H1 (cell line): ENCODE measurements at regions not wholly inside any gene's neighbourhood (a gene's known extent, or its start where the extent isn't known, plus 50 kb on each side); places are given as distances from the start of the nearest gene placed in this dataset.

Source experiments
- CTCF ChIA-PET: fragments of 300-600 bp; sonication (Branson Sonifier 250); formaldehyde crosslinking; loops from one replicate; lab custom pipeline; 2021; ENCODE audit not compliant: partially characterized antibody; lab: Charles Lee
- POLR2A ChIA-PET: fragments of 300-600 bp; sonication (Branson Sonifier 250); formaldehyde crosslinking; loops from one replicate; lab custom pipeline; 2021; ENCODE audit warnings: inconsistent platforms; ENCODE audit not compliant: partially characterized antibody; lab: Charles Lee
- DNase-seq, 2 experiments: peaks; one replicate each; pipeline versions ENCODE4 v3.0.0 to v3.0.0-alpha.2; 2010 to 2022; ENCODE audit warnings: low spot score in 2 of 2, low read depth in 1 of 2, mixed read lengths in 1 of 2
- FAIRE-seq: peaks from 2 replicates; lab custom pipeline; 2011; peaks lifted over from hg19 to GRCh38; lab: Jason Lieb, UNC
- H2AFZ ChIP-seq: 2 replicates; pipeline ENCODE4 v1.8.1; 2012; ENCODE audit warnings: low read length, inconsistent platforms
- H2AK5ac ChIP-seq: 2 replicates; pipeline ENCODE4 v1.6.1; 2013; ENCODE audit warnings: low read depth, low read length
- H2BK120ac ChIP-seq: replicated peaks from 2 replicates; pipeline ENCODE3; 2013; ENCODE audit warnings: low read depth, low read length, inconsistent platforms
- H2BK12ac ChIP-seq: 2 replicates; pipeline ENCODE4 v1.6.1; 2013; ENCODE audit warnings: low read depth, low read length
- H2BK15ac ChIP-seq: 2 replicates; pipeline ENCODE4 v1.6.1; 2013; ENCODE audit warnings: low read length
- H2BK20ac ChIP-seq: 2 replicates; pipeline ENCODE4 v1.6.1; 2013; ENCODE audit warnings: low read length
- H2BK5ac ChIP-seq: 2 replicates; pipeline ENCODE4 v1.6.1; 2013; ENCODE audit warnings: low read depth, low read length
- H3K14ac ChIP-seq: 2 replicates; pipeline ENCODE4 v1.6.1; 2013; ENCODE audit warnings: inconsistent platforms; ENCODE audit not compliant: insufficient read length
- H3K18ac ChIP-seq: 2 replicates; pipeline ENCODE4 v1.6.1; 2013; ENCODE audit warnings: low read length; ENCODE audit errors: extremely low read depth
- H3K23ac ChIP-seq: 2 replicates; pipeline ENCODE4 v1.6.1; 2013; ENCODE audit warnings: inconsistent platforms; ENCODE audit not compliant: insufficient read length
- H3K23me2 ChIP-seq: 2 replicates; pipeline ENCODE4 v1.6.1; 2013; ENCODE audit warnings: low read depth, low read length
- H3K27ac ChIP-seq: 2 replicates; pipeline ENCODE4 v1.6.1; 2011; ENCODE audit warnings: low read depth, low read length, inconsistent platforms
- H3K27me3 ChIP-seq, 4 experiments: replicated peaks in 1 of 4; 1 replicate in 1 of 4; 2 replicates in 3 of 4; pipeline versions ENCODE4 v1.6.1 to v1.8.1; 2011 to 2013; ENCODE audit warnings: low read length in 3 of 4, mild to moderate bottlenecking in 3 of 4, inconsistent platforms in 2 of 4, mixed read lengths in 2 of 4, moderate library complexity in 1 of 4; ENCODE audit not compliant: control insufficient read depth in 3 of 4, insufficient read depth in 3 of 4; ENCODE audit errors: extremely low read depth in 1 of 4
- H3K36me3 ChIP-seq, 4 experiments: 2 replicates each; pipeline versions ENCODE4 v1.6.1 to v1.8.1; 2011 to 2013; ENCODE audit warnings: mild to moderate bottlenecking in 4 of 4, low read length in 3 of 4, moderate library complexity in 2 of 4, control low read depth in 1 of 4, inconsistent platforms in 1 of 4; ENCODE audit not compliant: insufficient read depth in 4 of 4, control insufficient read depth in 2 of 4
- H3K4ac ChIP-seq: replicated peaks from 2 replicates; pipeline ENCODE3; 2013; ENCODE audit warnings: low read length, low read depth, mixed read lengths, inconsistent platforms; ENCODE audit not compliant: insufficient read length
- H3K4me1 ChIP-seq, 4 experiments: replicated peaks in 1 of 4; 1 replicate in 1 of 4; 2 replicates in 3 of 4; pipeline versions ENCODE4 v1.6.1 to v1.8.1; 2011 to 2013; ENCODE audit warnings: low read length in 3 of 4, inconsistent platforms in 2 of 4, mixed read lengths in 1 of 4; ENCODE audit not compliant: insufficient read depth in 4 of 4, control insufficient read depth in 3 of 4
- H3K4me2 ChIP-seq, 2 experiments: 2 replicates each; pipeline versions ENCODE4 v1.6.1 to v1.8.1; 2011 to 2013; ENCODE audit warnings: low read depth in 2 of 2, low read length in 2 of 2, control low read depth in 1 of 2, inconsistent platforms in 1 of 2, mild to moderate bottlenecking in 1 of 2; ENCODE audit not compliant: insufficient read depth in 1 of 2
- H3K4me3 ChIP-seq, 4 experiments: fragments of 200-600, 300-600 bp in 1 of 4; sonication (generic), shearing (Covaris generic), sonication (Bioruptor Twin) in 1 of 4; 2 replicates each; pipeline versions ENCODE4 v1.5.1 to v1.8.1; 2011 to 2016; ENCODE audit warnings: low read length in 4 of 4, low read depth in 3 of 4, control low read depth in 2 of 4, inconsistent platforms in 2 of 4, mild to moderate bottlenecking in 2 of 4, mixed read lengths in 1 of 4, moderate library complexity in 1 of 4; ENCODE audit not compliant: insufficient read depth in 2 of 4; ENCODE audit errors: extremely low read depth in 1 of 4
- H3K56ac ChIP-seq: replicated peaks from 2 replicates; pipeline ENCODE3; 2013; ENCODE audit warnings: low read depth, mild to moderate bottlenecking, mixed read lengths, low read length, inconsistent platforms; ENCODE audit not compliant: insufficient read length
- H3K79me1 ChIP-seq: 2 replicates; pipeline ENCODE4 v1.6.1; 2013; ENCODE audit warnings: low read depth, low read length, control low read depth
- H3K79me2 ChIP-seq, 2 experiments: 2 replicates each; pipeline versions ENCODE4 v1.6.1 to v1.8.1; 2012 to 2013; ENCODE audit warnings: low read length in 2 of 2, mild to moderate bottlenecking in 2 of 2, inconsistent platforms in 1 of 2; ENCODE audit not compliant: insufficient read depth in 2 of 2, control insufficient read depth in 1 of 2
- H3K9ac ChIP-seq, 4 experiments: replicated peaks in 1 of 4; 1 replicate in 1 of 4; 2 replicates in 3 of 4; pipeline versions ENCODE4 v1.6.1 to v1.8.1; 2011 to 2013; ENCODE audit warnings: low read depth in 3 of 4, low read length in 3 of 4, control low read depth in 2 of 4, mild to moderate bottlenecking in 2 of 4, moderate library complexity in 2 of 4, inconsistent platforms in 1 of 4; ENCODE audit errors: extremely low read depth in 1 of 4
- H3K9me3 ChIP-seq, 2 experiments: 2 replicates each; pipeline versions ENCODE4 v1.6.1 to v1.8.1; 2012 to 2013; ENCODE audit warnings: mild to moderate bottlenecking in 2 of 2, moderate library complexity in 2 of 2, control low read depth in 1 of 2, inconsistent platforms in 1 of 2, low read depth in 1 of 2, low read length in 1 of 2, mixed read lengths in 1 of 2; ENCODE audit not compliant: insufficient read depth in 2 of 2
- H4K20me1 ChIP-seq, 2 experiments: replicated peaks in 1 of 2; 2 replicates each; pipeline versions ENCODE3 to v1.8.1; 2011 to 2013; ENCODE audit warnings: inconsistent platforms in 2 of 2, low read length in 2 of 2, mild to moderate bottlenecking in 1 of 2; ENCODE audit not compliant: insufficient read depth in 2 of 2, control insufficient read depth in 1 of 2
- H4K5ac ChIP-seq: 2 replicates; pipeline ENCODE4 v1.6.1; 2013; ENCODE audit warnings: low read length, low read depth, mixed read lengths, inconsistent platforms; ENCODE audit not compliant: insufficient read length
- H4K8ac ChIP-seq: 2 replicates; pipeline ENCODE4 v1.8.0; 2013; ENCODE audit warnings: mild to moderate bottlenecking, moderate library complexity, low read length, inconsistent platforms; ENCODE audit not compliant: insufficient read depth; ENCODE audit errors: extremely low read depth
- H4K91ac ChIP-seq: replicated peaks from 2 replicates; pipeline ENCODE3; 2013; ENCODE audit warnings: low read length, mixed read lengths, inconsistent platforms; ENCODE audit not compliant: insufficient read length
- BACH1 ChIP-seq: IDR thresholded peaks from 2 replicates; pipeline ENCODE4 v1.6.1; 2012; ENCODE audit warnings: low read length, improper control_type of control experiment
- CBX5 ChIP-seq: fragments of 300-800, 300-1000 bp; sonication (generic); IDR thresholded peaks from 2 replicates; pipeline ENCODE4 v1.7.1; 2016; ENCODE audit warnings: antibody characterized with exemption, low read length, low read depth
- CREB1 ChIP-seq: IDR thresholded peaks from 2 replicates; pipeline ENCODE4 v1.6.1; 2012; ENCODE audit warnings: inconsistent platforms
- HDAC6 ChIP-seq: IDR thresholded peaks from one replicate; pipeline ENCODE4 v1.7.1; 2012; ENCODE audit warnings: low read depth, mild to moderate bottlenecking, inconsistent platforms, low read length, moderate library complexity
- KDM1A ChIP-seq: fragments of 200-600, 300-600 bp; sonication (generic); IDR thresholded peaks from 2 replicates; pipeline ENCODE4 v1.7.1; 2016; ENCODE audit warnings: mild to moderate bottlenecking, low read length, borderline replicate concordance
- RXRA ChIP-seq: IDR thresholded peaks from 2 replicates; pipeline ENCODE4 v1.6.1; 2011; ENCODE audit warnings: low read depth, mild to moderate bottlenecking, low read length, moderate library complexity; ENCODE audit not compliant: insufficient read depth
- SAP30 ChIP-seq: fragments of 300-600 bp; sonication (generic); IDR thresholded peaks from 2 replicates; pipeline ENCODE4 v1.7.1; 2012; ENCODE audit warnings: low read length, moderate library complexity, mild to moderate bottlenecking, inconsistent platforms; ENCODE audit not compliant: insufficient read depth, insufficient replicate concordance
- SP4 ChIP-seq: IDR thresholded peaks from 2 replicates; pipeline ENCODE4 v1.6.1; 2012; ENCODE audit warnings: low read length, inconsistent platforms
- TAF7 ChIP-seq: optimal IDR thresholded peaks from 2 replicates; pipeline ENCODE3; 2011; ENCODE audit warnings: low read depth, mild to moderate bottlenecking, inconsistent platforms, low read length, moderate library complexity, borderline replicate concordance
- TBP ChIP-seq: IDR thresholded peaks from 2 replicates; pipeline ENCODE4 v1.6.1; 2011; ENCODE audit warnings: low read depth, low read length, improper control_type of control experiment
- WGBS, 2 experiments: shearing (Covaris generic) in 1 of 2; methylation state at CpG; one replicate each; pipeline versions ENCODE4 v1.1.6 to v1.1.7; 2013 to 2015; ENCODE audit warnings: low lambda C conversion rate in 2 of 2, mixed read lengths in 2 of 2, inconsistent platforms in 1 of 2, low coverage in 1 of 2, missing lambda C conversion rate in 1 of 2; ENCODE audit not compliant: insufficient replicate concordance in 2 of 2, insufficient coverage in 1 of 2, insufficient read length in 1 of 2; ENCODE audit errors: extremely low coverage in 1 of 2, missing lambda C conversion rate in 1 of 2; 5-methylcytosine and 5-hydroxymethylcytosine counted together
- TF ChIP-seq, protein P1 (sequence below), 3 experiments: IDR thresholded peaks; 1 replicate in 2 of 3; 2 replicates in 1 of 3; pipeline versions ENCODE4 v1.5.1 to v1.6.1; 2011; ENCODE audit warnings: low read length in 3 of 3, mild to moderate bottlenecking in 3 of 3, inconsistent platforms in 2 of 3, low read depth in 1 of 3, moderate library complexity in 1 of 3; ENCODE audit not compliant: insufficient read depth in 1 of 3; ENCODE audit errors: control extremely low read depth in 1 of 3
- TF ChIP-seq, protein P2 (sequence below): IDR thresholded peaks from 2 replicates; pipeline ENCODE4 v1.6.1; 2012; ENCODE audit warnings: inconsistent platforms

DNA sequence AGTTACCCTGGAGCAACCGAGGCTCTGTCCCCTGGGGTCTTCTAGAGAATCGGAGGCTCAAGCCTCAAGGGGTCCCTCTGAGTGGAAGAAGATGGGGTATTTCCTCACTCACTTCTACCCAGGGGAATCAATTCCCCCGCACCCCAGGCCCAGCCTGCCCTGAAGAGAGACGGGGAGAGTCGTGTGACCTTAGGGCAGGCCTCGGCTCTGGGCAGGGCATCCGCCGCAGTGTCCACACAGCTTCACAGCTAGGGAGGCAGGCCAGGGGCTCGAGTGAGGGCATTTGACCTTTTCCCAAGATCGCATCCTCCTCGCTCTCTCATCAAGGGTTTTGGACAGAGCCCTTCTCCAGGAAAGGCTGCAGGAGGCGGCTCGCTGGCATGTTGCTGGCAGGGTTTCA, 57.9 kb upstream of the CNOT6 start:
- H3K4ac ChIP-seq: no peak overlapping the region
- H3K14ac ChIP-seq: no peak overlapping the region
- no peak overlapping the region for H2AFZ ChIP-seq
- H4K91ac ChIP-seq: no peak overlapping the region
- H2AK5ac ChIP-seq: no peak overlapping the region
- H3K27me3 ChIP-seq: 0 out of 7 replicates have a peak, but pooled peaks cover 0 to 2% (median 0%) of the 10 kb centered on the region in 4 experiments
- H3K9ac ChIP-seq: no peak overlapping the region
- WGBS, 2 experiments: 96% methylated on average over 11 of the region's 13 CpGs; no CpG with 5 or more reads in 1 of the 2 experiments
- H4K5ac ChIP-seq: no peak overlapping the region
- FAIRE-seq (no peak), DNase-seq (no peak)
- H2BK120ac ChIP-seq: no peak overlapping the region
- no peak overlapping the region for H3K4me3 ChIP-seq
- H2BK20ac ChIP-seq: no peak overlapping the region
- H3K23ac ChIP-seq: no peak overlapping the region
- peaks cover 5 to 15% of the 10 kb centered on the region in 2 experiments; a peak in 3 of 4 replicates for H3K9me3 ChIP-seq
- no peak overlapping the region for H3K4me2 ChIP-seq
- H2BK5ac ChIP-seq: no peak overlapping the region
- H2BK12ac ChIP-seq: no peak overlapping the region
- no peaks in the 10 kb centered on the region for H3K23me2 ChIP-seq
- no peak overlapping the region for H3K56ac ChIP-seq
- no peaks in the 10 kb centered on the region for H3K36me3 ChIP-seq
- H3K79me1 ChIP-seq: no peaks in the 10 kb centered on the region
- H3K27ac ChIP-seq: no peak overlapping the region
- no peaks in the 10 kb centered on the region for H3K79me2 ChIP-seq
- H4K20me1 ChIP-seq: no peaks in the 10 kb centered on the region
- ChIA-PET POLR2A (no interaction called here), CTCF (interaction anchor here (0.7 kb wide), 1 partner anchor 37 kb away, joined by 3 read pairs; no protein-coding TSS in a partner anchor)
- H4K8ac ChIP-seq: no peak overlapping the region; the same call in none of the 2 replicates
- H3K18ac ChIP-seq: no peak overlapping the region
- H3K4me1 ChIP-seq: no peaks in the 10 kb centered on the region
- no peak overlapping the region for H2BK15ac ChIP-seq
- TF ChIP-seq CREB1 (no peak), TAF7 (no peak), TBP (no peak), SAP30 (no peak), HDAC6 (no peak), RXRA (no peak), BACH1 (no peak), SP4 (no peak), CBX5 (no peak), KDM1A (no peak)
- TF ChIP-seq, protein P1, sequence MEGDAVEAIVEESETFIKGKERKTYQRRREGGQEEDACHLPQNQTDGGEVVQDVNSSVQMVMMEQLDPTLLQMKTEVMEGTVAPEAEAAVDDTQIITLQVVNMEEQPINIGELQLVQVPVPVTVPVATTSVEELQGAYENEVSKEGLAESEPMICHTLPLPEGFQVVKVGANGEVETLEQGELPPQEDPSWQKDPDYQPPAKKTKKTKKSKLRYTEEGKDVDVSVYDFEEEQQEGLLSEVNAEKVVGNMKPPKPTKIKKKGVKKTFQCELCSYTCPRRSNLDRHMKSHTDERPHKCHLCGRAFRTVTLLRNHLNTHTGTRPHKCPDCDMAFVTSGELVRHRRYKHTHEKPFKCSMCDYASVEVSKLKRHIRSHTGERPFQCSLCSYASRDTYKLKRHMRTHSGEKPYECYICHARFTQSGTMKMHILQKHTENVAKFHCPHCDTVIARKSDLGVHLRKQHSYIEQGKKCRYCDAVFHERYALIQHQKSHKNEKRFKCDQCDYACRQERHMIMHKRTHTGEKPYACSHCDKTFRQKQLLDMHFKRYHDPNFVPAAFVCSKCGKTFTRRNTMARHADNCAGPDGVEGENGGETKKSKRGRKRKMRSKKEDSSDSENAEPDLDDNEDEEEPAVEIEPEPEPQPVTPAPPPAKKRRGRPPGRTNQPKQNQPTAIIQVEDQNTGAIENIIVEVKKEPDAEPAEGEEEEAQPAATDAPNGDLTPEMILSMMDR (IDR thresholded peaks at IDR 0.05; ENCODE audit: control extremely low read depth in 1 of 3, insufficient read depth in 1 of 3, low read depth in 1 of 3, low read length in 3 of 3): no peak
- TF ChIP-seq, protein P2, sequence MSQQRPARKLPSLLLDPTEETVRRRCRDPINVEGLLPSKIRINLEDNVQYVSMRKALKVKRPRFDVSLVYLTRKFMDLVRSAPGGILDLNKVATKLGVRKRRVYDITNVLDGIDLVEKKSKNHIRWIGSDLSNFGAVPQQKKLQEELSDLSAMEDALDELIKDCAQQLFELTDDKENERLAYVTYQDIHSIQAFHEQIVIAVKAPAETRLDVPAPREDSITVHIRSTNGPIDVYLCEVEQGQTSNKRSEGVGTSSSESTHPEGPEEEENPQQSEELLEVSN: no peak
